ENCODE measurements at regions not wholly inside any gene's neighbourhood (a gene's known extent, or its start where the extent isn't known, plus 50 kb on each side); places are given as distances from the start of the nearest gene placed in this dataset.

DNA sequence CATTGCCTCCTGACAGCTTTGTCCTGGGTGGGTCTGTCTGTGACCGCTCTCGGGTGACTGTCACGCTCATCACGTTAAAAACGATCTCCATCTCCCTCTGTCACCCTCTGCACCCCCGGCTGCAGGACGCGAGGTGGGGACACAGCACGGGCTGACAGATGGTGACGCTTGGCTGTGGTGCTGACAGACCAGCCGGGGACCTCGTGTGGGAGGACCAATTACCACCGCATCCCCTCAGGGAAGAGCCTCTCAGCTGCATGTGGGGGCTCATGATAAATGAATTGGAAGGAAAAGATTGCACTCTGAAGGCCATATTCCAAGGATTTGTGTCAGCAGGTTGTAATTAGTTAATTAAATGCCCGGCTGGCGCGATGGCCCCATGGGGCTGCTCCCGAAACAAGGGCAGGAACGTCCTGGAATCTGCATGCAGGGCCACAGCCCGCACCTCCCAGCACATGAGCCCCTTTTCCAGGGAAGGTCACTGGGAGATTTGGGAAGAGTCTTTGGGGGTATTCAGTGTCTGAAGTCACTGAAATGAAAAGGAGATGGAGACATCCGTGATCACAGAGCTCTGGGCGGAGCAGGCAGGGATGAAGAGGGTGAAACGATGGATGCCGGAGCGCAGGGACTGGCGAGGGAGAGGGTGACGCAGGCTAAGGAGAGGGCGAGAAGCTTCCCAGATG is 87.1 kb downstream of the ERMARD start:
- no peak overlapping the region for H3K27ac ChIP-seq
- TF ChIP-seq, protein P1, sequence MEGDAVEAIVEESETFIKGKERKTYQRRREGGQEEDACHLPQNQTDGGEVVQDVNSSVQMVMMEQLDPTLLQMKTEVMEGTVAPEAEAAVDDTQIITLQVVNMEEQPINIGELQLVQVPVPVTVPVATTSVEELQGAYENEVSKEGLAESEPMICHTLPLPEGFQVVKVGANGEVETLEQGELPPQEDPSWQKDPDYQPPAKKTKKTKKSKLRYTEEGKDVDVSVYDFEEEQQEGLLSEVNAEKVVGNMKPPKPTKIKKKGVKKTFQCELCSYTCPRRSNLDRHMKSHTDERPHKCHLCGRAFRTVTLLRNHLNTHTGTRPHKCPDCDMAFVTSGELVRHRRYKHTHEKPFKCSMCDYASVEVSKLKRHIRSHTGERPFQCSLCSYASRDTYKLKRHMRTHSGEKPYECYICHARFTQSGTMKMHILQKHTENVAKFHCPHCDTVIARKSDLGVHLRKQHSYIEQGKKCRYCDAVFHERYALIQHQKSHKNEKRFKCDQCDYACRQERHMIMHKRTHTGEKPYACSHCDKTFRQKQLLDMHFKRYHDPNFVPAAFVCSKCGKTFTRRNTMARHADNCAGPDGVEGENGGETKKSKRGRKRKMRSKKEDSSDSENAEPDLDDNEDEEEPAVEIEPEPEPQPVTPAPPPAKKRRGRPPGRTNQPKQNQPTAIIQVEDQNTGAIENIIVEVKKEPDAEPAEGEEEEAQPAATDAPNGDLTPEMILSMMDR (conservative IDR thresholded peaks at IDR 0.05) = no peak

DNA sequence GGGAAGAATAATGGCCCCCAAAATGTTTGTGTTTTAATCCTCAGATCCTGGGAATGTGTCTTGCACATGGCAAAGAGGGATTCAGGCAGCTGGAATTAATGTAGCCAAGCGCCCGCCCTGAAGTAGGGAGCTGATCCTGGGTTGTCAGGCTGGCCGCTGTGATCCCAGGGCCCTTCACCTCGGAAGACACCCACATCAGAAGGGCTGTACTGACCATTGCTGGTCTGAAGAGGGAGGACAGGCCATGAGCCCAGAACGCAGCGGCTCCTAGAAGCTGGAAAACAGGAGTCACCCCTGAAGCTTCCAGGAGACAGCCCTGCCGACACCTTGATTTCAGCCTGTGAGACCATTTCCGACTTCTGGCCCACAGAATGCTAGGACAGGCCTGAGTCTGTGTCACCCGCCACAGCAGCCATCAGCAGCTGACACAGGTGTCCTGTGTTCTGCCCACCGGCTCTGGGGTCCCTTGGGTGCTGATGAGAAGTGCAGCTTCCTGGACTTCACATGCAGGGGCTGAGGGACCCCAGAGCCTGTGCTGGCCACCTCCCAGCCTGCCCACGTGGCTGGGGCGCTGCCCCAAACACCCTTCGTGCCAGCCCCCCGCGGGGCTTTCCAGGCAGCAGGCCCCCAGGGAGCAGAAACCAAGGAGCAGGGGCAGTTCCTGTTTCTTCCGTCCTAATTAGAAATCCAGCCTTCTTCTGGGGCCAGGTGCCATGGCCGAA is 86.3 kb downstream of the ERMARD start:
- H3K27ac ChIP-seq = no peak overlapping the region
- TF ChIP-seq, protein P1 (conservative IDR thresholded peaks at IDR 0.05) = no peak

DNA sequence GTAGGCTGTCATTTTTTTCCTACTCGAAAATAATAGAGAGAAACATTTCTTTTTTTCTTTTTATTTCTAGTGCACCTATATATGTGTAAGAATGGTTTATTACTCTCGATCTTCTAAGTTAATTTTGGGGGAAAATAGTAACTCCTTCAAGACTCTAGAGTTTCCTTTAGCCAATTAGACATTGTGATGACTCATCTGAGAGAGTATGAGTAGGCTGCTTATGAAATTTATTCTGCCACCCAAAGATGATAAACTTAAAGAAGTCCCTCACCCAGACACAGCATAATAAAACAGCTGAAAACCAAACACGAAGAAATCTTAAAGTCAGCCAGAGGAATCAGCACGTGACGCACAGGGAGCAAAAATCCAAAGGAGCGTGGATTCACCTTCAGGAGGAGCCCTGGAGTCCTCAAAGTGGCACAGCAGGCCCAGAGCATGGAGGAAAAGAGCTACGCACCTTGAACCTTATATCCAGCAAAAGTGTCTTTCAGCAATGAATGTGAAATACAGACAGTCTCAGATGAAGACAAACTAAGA is 81.9 kb downstream of the ERMARD start:
- TF ChIP-seq, protein P1 (conservative IDR thresholded peaks at IDR 0.05) = no peak
- H3K27ac ChIP-seq = peak overlapping the region; percentile 83

DNA sequence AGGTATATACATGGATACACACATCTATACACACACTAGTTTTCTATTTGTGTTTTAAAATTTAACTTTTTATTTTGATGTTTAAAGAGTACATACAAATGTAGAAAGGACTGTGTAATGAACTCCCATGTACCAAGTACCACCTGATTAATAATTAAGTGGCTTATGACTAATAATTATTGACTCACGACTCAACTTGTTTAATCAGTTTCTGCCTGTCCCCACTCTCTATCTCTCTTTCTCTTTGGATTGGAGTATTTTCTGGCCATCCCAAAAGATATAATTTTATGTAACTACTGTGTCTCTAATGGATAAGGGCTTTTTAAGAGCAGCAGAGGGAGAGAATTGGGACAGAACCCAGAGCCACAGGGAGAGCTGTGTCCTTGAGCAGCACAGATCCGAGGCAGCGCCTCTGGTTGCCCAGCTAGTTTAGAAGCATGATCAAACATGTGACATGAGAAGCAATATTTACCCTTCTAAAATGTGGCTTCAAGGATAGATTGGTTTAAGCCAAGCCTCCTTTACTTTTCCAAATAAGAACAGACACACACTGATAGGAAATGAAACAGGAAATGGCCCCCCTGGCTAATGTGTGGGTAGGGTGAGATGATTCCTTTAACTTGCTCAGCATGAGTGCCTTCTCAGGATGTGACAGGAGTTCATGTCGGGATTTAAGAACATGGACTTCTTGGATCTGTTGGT is 81.0 kb downstream of the ERMARD start:
- peak overlapping the region; percentile 83 for H3K27ac ChIP-seq
- TF ChIP-seq, protein P1 (conservative IDR thresholded peaks at IDR 0.05) = no peak

DNA sequence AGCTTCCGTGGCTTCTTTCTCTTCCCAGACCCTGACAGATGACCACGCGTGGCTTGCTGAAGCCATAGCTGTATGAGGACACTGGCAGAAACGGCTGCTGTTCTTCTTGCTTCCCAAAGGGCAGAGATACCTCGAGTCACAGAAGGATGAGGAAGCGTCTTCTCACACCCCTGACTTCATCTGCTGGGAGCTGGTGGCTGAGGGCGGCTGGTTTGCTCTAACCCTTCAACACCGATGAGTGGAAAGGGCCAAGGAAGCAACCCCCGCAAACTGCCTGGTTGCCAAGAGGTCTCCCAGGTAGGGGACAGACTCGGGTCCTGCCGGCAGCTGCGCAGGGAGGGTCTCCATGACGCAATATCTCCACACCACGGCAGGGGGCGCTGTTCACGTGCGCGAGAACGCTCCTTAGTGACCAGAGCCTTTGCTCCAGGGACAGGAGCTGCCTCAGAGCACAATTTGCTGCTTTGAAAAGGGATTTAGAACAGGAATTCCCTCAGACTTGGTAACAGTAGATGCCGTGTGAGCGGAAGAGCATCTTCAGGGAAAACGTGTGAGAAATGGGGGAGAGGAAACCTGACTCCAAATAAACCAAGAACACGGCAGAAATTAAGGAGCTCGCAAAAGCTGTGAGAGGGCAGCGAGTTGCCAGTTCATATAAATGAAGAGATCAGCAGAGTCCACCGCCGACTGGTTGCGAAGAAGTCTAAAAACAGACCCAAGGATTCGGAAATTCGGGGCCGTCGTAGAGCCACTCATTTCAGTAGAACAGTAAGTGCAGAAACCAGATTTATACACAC is 80.2 kb downstream of the ERMARD start:
- H3K27ac ChIP-seq = peak overlapping the region; percentile 83
- TF ChIP-seq, protein P1 (conservative IDR thresholded peaks at IDR 0.05) = peak; percentile 93
